T-helper 2 cell treated with Interferon-gamma antibody and Interleukin-4, amounts not matched to agents 100 ng/mL and 5 ng/mL, for 36 hours (primary cell): ENCODE measurements at regions not wholly inside any gene's neighbourhood (a gene's known extent, or its start where the extent isn't known, plus 50 kb on each side); places are given as distances from the start of the nearest gene placed in this dataset.

Experiments
- intact Hi-C: fragments of 100-400 bp; cut with micrococcal nuclease; formaldehyde crosslinking; loops from one replicate; pipeline ENCODE4 v1.15.1; 2023

GRCh38 chrX:42097486-42097885 lies 174.1 kb upstream of the CASK start:
- intact Hi-C loops = no loop called here

- intact Hi-C loops = no loop called here
Observed at GRCh38 chrX:42096265-42096920, 173.0 kb upstream of the CASK start.

GRCh38 chrX:42094218-42094617 lies 170.9 kb upstream of the CASK start:
- intact Hi-C loops = no loop called here

GRCh38 chrX:42093756-42094155 lies 170.4 kb upstream of the CASK start:
- intact Hi-C loops = no loop called here

GRCh38 chrX:42090395-42090794 lies 167.0 kb upstream of the CASK start:
- intact Hi-C loops = no loop called here

GRCh38 chrX:42089031-42089430 lies 165.7 kb upstream of the CASK start:
- intact Hi-C loops = no loop called here

GRCh38 chrX:42087960-42088359 lies 164.6 kb upstream of the CASK start:
- intact Hi-C loops = no loop called here

- intact Hi-C loops = no loop called here
Observed at GRCh38 chrX:42085836-42086235, 162.5 kb upstream of the CASK start.

GRCh38 chrX:42079968-42080367 lies 156.6 kb upstream of the CASK start:
- intact Hi-C loops = no loop called here

- intact Hi-C loops = no loop called here
Observed at GRCh38 chrX:42077675-42078074, 154.3 kb upstream of the CASK start.

- intact Hi-C loops = no loop called here
Observed at GRCh38 chrX:42075032-42075431, 151.7 kb upstream of the CASK start.

- intact Hi-C loops = no loop called here
Observed at GRCh38 chrX:42073448-42073847, 150.1 kb upstream of the CASK start.

- intact Hi-C loops = no loop called here
Observed at GRCh38 chrX:42070866-42071265, 147.5 kb upstream of the CASK start.

GRCh38 chrX:42054256-42054655 lies 130.9 kb upstream of the CASK start:
- intact Hi-C loops = no loop called here

GRCh38 chrX:42050345-42050744 lies 127.0 kb upstream of the CASK start:
- intact Hi-C loops = no loop called here

- intact Hi-C loops = no loop called here
Observed at GRCh38 chrX:42047886-42048285, 124.5 kb upstream of the CASK start.

GRCh38 chrX:42028109-42028508 lies 104.8 kb upstream of the CASK start:
- intact Hi-C loops = no loop called here

- intact Hi-C loops = no loop called here
Observed at GRCh38 chrX:42027367-42028000, 104.1 kb upstream of the CASK start.

GRCh38 chrX:42025861-42026260 lies 102.5 kb upstream of the CASK start:
- intact Hi-C loops = no loop called here

- intact Hi-C loops = no loop called here
Observed at GRCh38 chrX:42023122-42023521, 99.8 kb upstream of the CASK start.

- intact Hi-C loops = no loop called here
Observed at GRCh38 chrX:42022158-42022557, 98.8 kb upstream of the CASK start.

GRCh38 chrX:42021058-42021457 lies 97.7 kb upstream of the CASK start:
- intact Hi-C loops = no loop called here

- intact Hi-C loops = no loop called here
Observed at GRCh38 chrX:42020225-42020624, 96.9 kb upstream of the CASK start.
